ENCODE measurements at regions not wholly inside any gene's neighbourhood (a gene's known extent, or its start where the extent isn't known, plus 50 kb on each side); places are given as distances from the start of the nearest gene placed in this dataset.

DNA sequence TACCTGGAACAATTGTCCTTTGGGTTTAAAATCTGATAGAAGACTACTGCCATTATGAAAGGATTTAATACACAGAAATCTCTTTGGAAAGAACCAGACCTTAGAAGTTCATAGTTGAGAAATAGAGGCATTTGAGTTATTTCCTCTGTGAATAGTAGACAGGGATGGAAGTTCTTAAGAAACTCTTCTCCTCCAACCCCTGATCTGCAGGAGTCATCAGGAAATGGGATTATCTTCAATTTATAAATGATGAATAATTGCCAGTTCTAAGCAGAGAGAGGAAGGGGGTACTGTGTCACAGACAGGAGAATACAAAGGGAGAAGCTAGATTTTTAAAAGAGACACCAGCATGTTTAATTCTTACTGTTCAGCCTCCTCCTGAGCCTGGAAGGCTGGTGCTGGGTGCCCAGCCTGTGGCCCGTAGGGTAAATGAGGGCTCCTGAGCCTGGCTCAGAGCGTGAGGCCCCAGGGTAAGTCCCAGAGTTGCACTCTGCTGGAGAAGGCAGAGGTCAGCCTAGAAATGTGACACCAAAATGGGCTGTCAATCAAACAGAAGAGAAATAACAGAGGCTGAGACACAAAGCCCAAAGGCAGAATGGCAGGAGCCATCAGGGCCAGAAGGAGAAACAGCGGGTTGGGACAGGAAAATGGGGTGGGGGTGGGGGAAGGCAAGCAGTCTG is 58.2 kb upstream of the PKDCC start:
- no peak overlapping the region for H3K4me3 ChIP-seq (ENCODE audit: low read depth, low read length)
- DNase-seq (ENCODE audit: low read depth), result peak; percentile 28
- TF ChIP-seq, protein P1, sequence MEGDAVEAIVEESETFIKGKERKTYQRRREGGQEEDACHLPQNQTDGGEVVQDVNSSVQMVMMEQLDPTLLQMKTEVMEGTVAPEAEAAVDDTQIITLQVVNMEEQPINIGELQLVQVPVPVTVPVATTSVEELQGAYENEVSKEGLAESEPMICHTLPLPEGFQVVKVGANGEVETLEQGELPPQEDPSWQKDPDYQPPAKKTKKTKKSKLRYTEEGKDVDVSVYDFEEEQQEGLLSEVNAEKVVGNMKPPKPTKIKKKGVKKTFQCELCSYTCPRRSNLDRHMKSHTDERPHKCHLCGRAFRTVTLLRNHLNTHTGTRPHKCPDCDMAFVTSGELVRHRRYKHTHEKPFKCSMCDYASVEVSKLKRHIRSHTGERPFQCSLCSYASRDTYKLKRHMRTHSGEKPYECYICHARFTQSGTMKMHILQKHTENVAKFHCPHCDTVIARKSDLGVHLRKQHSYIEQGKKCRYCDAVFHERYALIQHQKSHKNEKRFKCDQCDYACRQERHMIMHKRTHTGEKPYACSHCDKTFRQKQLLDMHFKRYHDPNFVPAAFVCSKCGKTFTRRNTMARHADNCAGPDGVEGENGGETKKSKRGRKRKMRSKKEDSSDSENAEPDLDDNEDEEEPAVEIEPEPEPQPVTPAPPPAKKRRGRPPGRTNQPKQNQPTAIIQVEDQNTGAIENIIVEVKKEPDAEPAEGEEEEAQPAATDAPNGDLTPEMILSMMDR (IDR thresholded peaks at IDR 0.05; ENCODE audit: insufficient read depth, low read depth, low read length), result no peak

DNA sequence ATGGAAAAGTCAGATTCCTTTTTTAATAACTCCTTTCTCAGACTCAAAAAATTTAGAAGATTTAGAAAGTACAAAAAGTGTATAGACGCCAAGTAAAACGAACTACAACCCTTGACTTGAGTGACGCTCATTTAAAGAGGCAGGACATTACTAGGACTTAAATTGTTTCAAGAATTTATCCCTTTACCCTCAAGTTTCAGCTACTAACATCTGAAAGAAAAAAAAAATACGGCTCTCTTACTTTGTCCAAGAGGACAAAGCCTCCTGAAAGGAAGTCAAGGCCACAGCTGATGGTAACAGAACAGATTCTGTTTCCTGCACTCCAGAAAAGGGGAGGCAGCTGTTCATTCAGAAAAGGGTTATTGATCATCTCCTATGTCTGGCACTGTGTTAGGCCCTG is 57.6 kb upstream of the PKDCC start:
- no peak for DNase-seq (ENCODE audit: low read depth)
- no peak overlapping the region for H3K4me3 ChIP-seq (ENCODE audit: low read depth, low read length)
- TF ChIP-seq, protein P1 (IDR thresholded peaks at IDR 0.05; ENCODE audit: insufficient read depth, low read depth, low read length), result no peak

DNA sequence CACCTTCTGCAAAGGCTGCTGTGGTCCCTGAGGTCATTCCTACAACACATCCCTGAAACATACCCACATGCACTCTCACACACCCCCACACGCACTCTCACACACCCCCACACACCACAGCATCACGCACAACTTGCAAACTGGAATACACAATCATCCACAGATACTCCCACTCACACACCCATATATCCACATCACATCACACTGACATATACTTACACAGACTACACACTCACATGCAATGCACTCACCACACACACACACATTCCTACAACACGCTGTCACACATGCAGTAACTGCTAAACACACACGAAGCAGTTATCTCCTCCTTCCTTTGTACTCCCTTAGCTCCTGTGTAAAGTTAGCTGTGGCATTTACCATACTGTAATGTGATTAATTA is 57.1 kb upstream of the PKDCC start:
- peak; percentile 13 for DNase-seq (ENCODE audit: low read depth)
- TF ChIP-seq, protein P1 (IDR thresholded peaks at IDR 0.05; ENCODE audit: insufficient read depth, low read depth, low read length), result no peak
- no peak overlapping the region for H3K4me3 ChIP-seq (ENCODE audit: low read depth, low read length)

DNA sequence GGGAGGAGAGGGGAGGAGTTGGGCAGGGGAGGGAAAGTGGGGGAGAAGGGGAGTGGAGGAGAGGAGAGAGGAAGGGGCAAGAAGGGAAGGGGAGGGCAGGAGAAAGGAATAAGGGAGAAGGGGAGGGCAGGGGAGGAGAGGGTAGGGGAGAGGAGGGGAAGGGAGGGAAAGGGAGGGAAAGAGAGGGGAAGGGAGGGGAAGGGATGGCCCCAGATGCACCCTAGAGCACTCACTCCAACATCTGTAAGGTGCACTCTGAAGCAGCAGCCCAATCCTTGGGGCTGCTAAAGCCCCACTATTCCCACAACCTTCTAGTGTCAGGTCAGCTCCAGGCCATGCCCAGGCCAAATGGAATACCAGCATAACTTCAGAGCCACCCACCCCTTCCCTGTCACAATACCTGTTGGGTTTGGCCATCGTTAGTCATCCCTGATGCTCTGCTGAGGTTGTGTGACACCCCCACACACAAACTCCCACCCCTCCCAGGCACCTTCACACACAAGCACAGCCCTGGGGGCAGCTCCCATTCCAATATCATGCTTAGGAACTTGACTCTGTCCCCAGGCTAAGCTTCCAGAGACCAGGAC is 55.7 kb upstream of the PKDCC start:
- H3K4me3 ChIP-seq (ENCODE audit: low read depth, low read length), result no peak overlapping the region

DNA sequence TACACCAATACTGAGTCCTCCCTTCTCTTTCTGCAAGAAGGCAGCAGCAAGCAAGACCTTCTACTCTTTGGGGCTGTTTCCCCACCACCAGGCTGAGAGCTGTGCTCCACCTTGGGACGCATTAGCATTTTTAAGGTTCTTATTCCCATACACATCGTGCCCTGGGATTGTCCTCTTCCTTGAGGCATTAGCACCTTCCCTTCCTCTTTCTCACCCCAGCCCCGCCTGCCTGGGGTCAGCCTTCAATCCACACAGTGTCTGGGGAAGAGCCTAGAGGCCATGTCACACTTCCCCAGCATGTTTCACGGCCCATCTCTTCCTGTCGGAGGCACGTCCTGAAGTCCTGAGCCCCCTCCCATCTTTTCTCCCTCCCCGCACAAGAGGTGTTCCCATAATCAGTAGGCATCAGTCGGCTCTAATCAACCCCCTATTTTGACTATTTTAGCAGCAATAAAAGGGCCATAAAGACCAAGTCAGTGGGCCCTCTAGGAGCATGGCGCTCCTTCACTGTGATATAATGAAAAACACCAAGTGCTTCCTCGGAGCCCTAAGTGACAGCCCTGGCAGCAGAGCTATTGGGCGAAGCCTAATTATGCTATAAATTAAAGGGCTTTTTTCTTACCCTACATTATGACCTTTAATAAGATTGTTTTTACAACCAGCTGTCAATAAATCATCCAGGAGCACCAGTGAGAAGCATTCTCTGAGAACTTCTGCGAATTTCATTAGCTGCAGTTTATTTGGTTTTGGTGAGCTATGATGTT is 55.0 kb upstream of the PKDCC start:
- no peak for DNase-seq (ENCODE audit: low read depth)
- H3K4me3 ChIP-seq (ENCODE audit: low read depth, low read length), result no peak overlapping the region
- TF ChIP-seq, protein P1 (IDR thresholded peaks at IDR 0.05; ENCODE audit: insufficient read depth, low read depth, low read length), result no peak

More for the DNA sequence above, 55.7 kb upstream of the PKDCC start:
- no peak for DNase-seq (ENCODE audit: low read depth)
- TF ChIP-seq, protein P1 (IDR thresholded peaks at IDR 0.05; ENCODE audit: insufficient read depth, low read depth, low read length), result no peak

DNA sequence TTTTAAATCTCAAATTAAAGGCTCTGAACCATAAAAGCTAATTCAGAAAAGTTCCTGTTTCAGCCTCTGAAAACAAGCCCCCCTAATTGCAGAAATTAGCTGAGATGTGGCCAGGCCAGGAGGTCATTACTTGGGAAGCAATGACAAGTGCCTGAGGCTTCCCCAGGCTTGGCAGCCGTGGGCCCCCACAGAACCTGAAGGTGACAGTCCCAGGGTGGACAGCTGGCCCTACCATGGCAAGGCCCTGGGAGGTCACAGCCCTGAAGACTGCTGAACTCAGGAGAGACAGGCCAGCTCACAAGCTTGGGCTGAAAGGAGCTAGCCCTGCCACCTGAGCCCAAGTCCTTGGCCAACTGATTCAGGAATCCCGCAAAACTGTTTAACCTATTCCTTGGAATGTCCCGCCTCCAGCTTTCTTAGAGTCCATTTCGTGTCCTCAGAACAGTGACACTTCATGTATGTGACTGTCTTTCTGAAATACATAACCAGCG is 54.3 kb upstream of the PKDCC start:
- no peak overlapping the region for H3K4me3 ChIP-seq (ENCODE audit: low read depth, low read length)
- TF ChIP-seq, protein P1 (IDR thresholded peaks at IDR 0.05; ENCODE audit: insufficient read depth, low read depth, low read length), result no peak
- no peak for DNase-seq (ENCODE audit: low read depth)

All from fibroblast of villous mesenchyme (primary cell).